ENCODE measurements at regions not wholly inside any gene's neighbourhood (a gene's known extent, or its start where the extent isn't known, plus 50 kb on each side); places are given as distances from the start of the nearest gene placed in this dataset.
"Not testable (repeated sequence)": the region's sequence is repeated elsewhere in the genome, so short reads cannot be mapped to it uniquely, and the experiment has no call there.

DNA sequence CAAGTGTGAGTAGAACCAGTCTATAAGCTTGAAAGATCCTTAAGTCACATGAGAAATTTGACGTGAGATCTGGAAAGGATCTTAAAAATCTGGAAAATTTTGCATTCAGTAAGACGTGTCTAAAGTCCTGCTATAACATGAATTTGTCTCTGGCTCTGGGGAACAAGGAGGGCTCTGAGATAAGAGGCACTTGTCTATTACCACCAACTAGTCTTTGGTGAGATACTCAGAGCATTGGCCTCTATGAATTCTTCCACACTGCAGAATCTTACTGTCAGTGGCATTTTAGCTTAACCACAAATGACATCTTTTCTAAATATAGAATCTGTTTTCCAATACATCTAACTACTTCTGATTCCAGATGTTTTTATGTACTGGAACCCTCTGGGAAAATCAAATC, 1504.5 kb downstream of the DPP10 start:
- Mint-ChIP-seq H3K27me3 (ENCODE audit: insufficient read depth, unreplicated experiment) (no peaks in the 10 kb centered on the region), H3K4me1 (ENCODE audit: insufficient read depth, unreplicated experiment) (no peaks in the 10 kb centered on the region), H3K27ac (ENCODE audit: low read depth, unreplicated experiment) (no peak overlapping the region), H3K36me3 (ENCODE audit: insufficient read depth, unreplicated experiment) (no peaks in the 10 kb centered on the region), H3K9me3 (ENCODE audit: unreplicated experiment) (no peaks in the 10 kb centered on the region), H3K4me3 (ENCODE audit: unreplicated experiment) (no peak overlapping the region)
- ChIA-PET CTCF (interaction anchor here (0.5 kb wide), 1 partner anchor 1005 kb away, joined by 3 read pairs; no protein-coding TSS in a partner anchor), POLR2A (no interaction called here)
- DNase-seq (ENCODE audit: unreplicated experiment), result no peak
- intact Hi-C loops (cut with micrococcal nuclease), result no loop called here
- no TSS peak for BruUV-seq (replicated peaks)
- TF ChIP-seq, protein P1, sequence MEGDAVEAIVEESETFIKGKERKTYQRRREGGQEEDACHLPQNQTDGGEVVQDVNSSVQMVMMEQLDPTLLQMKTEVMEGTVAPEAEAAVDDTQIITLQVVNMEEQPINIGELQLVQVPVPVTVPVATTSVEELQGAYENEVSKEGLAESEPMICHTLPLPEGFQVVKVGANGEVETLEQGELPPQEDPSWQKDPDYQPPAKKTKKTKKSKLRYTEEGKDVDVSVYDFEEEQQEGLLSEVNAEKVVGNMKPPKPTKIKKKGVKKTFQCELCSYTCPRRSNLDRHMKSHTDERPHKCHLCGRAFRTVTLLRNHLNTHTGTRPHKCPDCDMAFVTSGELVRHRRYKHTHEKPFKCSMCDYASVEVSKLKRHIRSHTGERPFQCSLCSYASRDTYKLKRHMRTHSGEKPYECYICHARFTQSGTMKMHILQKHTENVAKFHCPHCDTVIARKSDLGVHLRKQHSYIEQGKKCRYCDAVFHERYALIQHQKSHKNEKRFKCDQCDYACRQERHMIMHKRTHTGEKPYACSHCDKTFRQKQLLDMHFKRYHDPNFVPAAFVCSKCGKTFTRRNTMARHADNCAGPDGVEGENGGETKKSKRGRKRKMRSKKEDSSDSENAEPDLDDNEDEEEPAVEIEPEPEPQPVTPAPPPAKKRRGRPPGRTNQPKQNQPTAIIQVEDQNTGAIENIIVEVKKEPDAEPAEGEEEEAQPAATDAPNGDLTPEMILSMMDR (IDR thresholded peaks at IDR 0.05; ENCODE audit: unreplicated experiment), result no peak

DNA sequence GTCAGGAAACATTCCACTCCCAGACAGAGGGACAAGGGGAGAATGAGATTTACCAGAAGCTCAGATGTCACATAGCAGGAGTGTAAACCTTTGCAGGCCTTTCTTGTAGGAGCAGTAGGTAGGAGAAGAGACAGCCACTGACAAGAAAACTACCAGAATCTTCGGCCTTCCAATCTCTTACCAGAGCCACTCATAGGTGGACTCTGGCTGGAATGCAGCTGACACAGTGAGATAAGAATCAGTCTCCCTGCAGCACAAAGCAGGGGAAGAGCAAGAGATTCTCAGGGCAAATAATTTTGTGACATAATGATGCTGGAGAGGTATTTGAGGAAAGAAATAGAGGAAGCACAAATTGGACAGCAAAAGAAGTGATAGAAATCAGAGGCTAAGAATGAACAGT, 1534.5 kb downstream of the DPP10 start:
- no peak overlapping the region for H3K27ac Mint-ChIP-seq (ENCODE audit: low read depth, unreplicated experiment)
- ChIA-PET CTCF (no interaction called here), POLR2A (no interaction called here)
- peaks cover 6% of the 10 kb centered on the region for H3K4me1 Mint-ChIP-seq (ENCODE audit: insufficient read depth, unreplicated experiment)
- BruUV-seq (replicated peaks), result no TSS peak
- no peak for DNase-seq (ENCODE audit: unreplicated experiment)
- no peaks in the 10 kb centered on the region for H3K36me3 Mint-ChIP-seq (ENCODE audit: insufficient read depth, unreplicated experiment)
- no peak overlapping the region for H3K4me3 Mint-ChIP-seq (ENCODE audit: unreplicated experiment)
- intact Hi-C loops (cut with micrococcal nuclease), result no loop called here
- TF ChIP-seq, protein P1 (IDR thresholded peaks at IDR 0.05; ENCODE audit: unreplicated experiment), result no peak
- no peaks in the 10 kb centered on the region for H3K27me3 Mint-ChIP-seq (ENCODE audit: insufficient read depth, unreplicated experiment)
- peaks cover 18% of the 10 kb centered on the region for H3K9me3 Mint-ChIP-seq (ENCODE audit: unreplicated experiment)

DNA sequence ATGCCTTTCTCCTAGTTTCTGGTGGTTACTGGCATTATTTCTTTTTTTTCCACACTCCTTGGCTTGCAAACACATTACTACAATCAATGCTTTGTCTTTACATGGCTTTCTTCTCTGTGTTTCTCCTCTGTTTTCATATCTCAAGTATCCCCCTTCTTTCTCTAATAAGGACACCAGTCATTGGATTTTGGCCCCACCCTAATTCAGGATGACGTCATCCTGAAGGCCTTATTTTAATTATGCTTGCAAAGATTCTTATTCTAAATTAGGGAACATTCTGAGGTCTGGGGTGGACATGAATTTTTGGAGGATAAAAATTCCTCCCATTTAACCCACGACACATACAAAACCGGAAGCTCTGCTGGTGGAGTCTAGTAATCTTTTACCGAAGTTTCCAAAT, 1556.6 kb downstream of the DPP10 start:
- Mint-ChIP-seq H3K36me3 (ENCODE audit: insufficient read depth, unreplicated experiment) (peaks cover under 1% of the 10 kb centered on the region), H3K9me3 (ENCODE audit: unreplicated experiment) (peaks cover 17% of the 10 kb centered on the region), H3K4me1 (ENCODE audit: insufficient read depth, unreplicated experiment) (no peaks in the 10 kb centered on the region), H3K4me3 (ENCODE audit: unreplicated experiment) (no peak overlapping the region), H3K27ac (ENCODE audit: low read depth, unreplicated experiment) (no peak overlapping the region), H3K27me3 (ENCODE audit: insufficient read depth, unreplicated experiment) (no peaks in the 10 kb centered on the region)
- TF ChIP-seq, protein P1 (IDR thresholded peaks at IDR 0.05; ENCODE audit: unreplicated experiment), result no peak
- DNase-seq (ENCODE audit: unreplicated experiment), result no peak
- POLR2A ChIA-PET, result no interaction called here
- BruUV-seq (replicated peaks), result no TSS peak
- CTCF ChIA-PET, result no interaction called here
- intact Hi-C loops (cut with micrococcal nuclease), result no loop called here

DNA sequence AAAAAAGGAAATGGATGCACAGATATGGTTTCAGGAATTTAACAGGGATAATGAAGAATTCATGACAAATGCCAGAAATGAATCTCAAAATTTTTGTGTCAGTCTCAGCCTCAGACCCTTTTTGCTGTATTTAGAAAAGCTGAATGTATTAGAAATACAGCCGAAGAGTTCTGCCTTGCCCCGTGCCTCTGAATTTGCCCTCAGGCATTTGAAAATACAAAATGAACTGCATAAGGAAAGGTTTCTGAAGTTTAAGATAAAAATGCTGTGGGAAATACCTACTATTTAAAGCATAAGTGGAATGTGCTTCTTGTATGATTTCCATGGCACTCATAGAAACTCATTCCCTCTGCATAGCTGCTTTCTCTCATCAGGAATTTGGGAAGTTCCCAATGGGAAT, 1580.6 kb downstream of the DPP10 start:
- CTCF ChIA-PET, result no interaction called here
- intact Hi-C loops (cut with micrococcal nuclease), result no loop called here
- Mint-ChIP-seq H3K4me1 (ENCODE audit: insufficient read depth, unreplicated experiment) (no peaks in the 10 kb centered on the region), H3K36me3 (ENCODE audit: insufficient read depth, unreplicated experiment) (no peaks in the 10 kb centered on the region), H3K4me3 (ENCODE audit: unreplicated experiment) (no peak overlapping the region), H3K27me3 (ENCODE audit: insufficient read depth, unreplicated experiment) (no peaks in the 10 kb centered on the region), H3K27ac (ENCODE audit: low read depth, unreplicated experiment) (no peak overlapping the region), H3K9me3 (ENCODE audit: unreplicated experiment) (no peaks in the 10 kb centered on the region)
- TF ChIP-seq, protein P1 (IDR thresholded peaks at IDR 0.05; ENCODE audit: unreplicated experiment), result no peak
- no peak for DNase-seq (ENCODE audit: unreplicated experiment)
- POLR2A ChIA-PET, result interaction anchor here (0.9 kb wide), 1 partner anchor 12 kb away, joined by 3 read pairs; no protein-coding TSS in a partner anchor
- no TSS peak for BruUV-seq (replicated peaks)

DNA sequence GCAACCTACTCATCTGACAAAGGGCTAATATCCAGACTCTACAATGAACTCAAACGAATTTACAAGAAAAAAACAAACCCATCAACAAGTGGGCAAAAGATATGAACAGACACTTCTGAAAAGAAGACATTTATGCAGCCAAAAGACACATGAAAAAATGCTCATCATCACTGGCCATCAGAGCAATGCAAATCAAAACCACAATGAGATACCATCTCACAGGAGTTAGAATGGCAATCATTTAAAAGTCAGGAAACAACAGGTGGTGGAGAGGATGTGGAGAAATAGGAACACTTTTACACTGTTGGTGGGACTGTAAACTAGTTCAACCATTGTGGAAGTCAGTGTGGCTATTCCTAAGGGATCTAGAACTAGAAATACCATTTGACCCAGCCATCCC, 1596.3 kb downstream of the DPP10 start:
- POLR2A ChIA-PET; H3K4me1 Mint-ChIP-seq (ENCODE audit: insufficient read depth, unreplicated experiment); H3K9me3 Mint-ChIP-seq (ENCODE audit: unreplicated experiment); BruUV-seq (replicated peaks); H3K27me3 Mint-ChIP-seq (ENCODE audit: insufficient read depth, unreplicated experiment); DNase-seq (ENCODE audit: unreplicated experiment); H3K27ac Mint-ChIP-seq (ENCODE audit: low read depth, unreplicated experiment); CTCF ChIA-PET; H3K36me3 Mint-ChIP-seq (ENCODE audit: insufficient read depth, unreplicated experiment); intact Hi-C loops (cut with micrococcal nuclease); H3K4me3 Mint-ChIP-seq (ENCODE audit: unreplicated experiment): not testable (repeated sequence)

Measured in MCF 10A (cell line).